ENCODE measurements at regions not wholly inside any gene's neighbourhood (a gene's known extent, or its start where the extent isn't known, plus 50 kb on each side); places are given as distances from the start of the nearest gene placed in this dataset.

GRCh38 chr5:101860563-101860962 is 435.5 kb downstream of the SLCO4C1 start:
- no peak overlapping the region for H2BK120ac ChIP-seq (ENCODE audit: low read depth, low read length, poor library complexity, severe bottlenecking)
- H3K27ac Mint-ChIP-seq = no peak overlapping the region
- no peak overlapping the region for H2BK5ac ChIP-seq (ENCODE audit: insufficient read length, low read length)
- no peak overlapping the region for H3T11ph ChIP-seq (ENCODE audit: low read length)
- no peak overlapping the region for H3K14ac ChIP-seq (ENCODE audit: insufficient read depth, low read length)
- no peak overlapping the region for H4K5ac ChIP-seq (ENCODE audit: insufficient read length, low read depth, low read length)
- no peak overlapping the region for H3K18ac ChIP-seq (ENCODE audit: insufficient read length, low read depth, low read length)
- no peak overlapping the region for H3K23ac ChIP-seq (ENCODE audit: insufficient read length, low read depth, low read length)
- TF ChIP-seq CTCF (conservative IDR thresholded peaks at IDR 0.05) = no peak
- no peak for DNase-seq
- no peaks in the 10 kb centered on the region; the same call in 1 of the 2 replicates for H3K27me3 Mint-ChIP-seq (ENCODE audit: low read depth)
- H3K56ac ChIP-seq (ENCODE audit: insufficient read length, low read depth, low read length) = no peak overlapping the region
- no peaks in the 10 kb centered on the region for H4K20me1 ChIP-seq (ENCODE audit: control insufficient read depth, insufficient read depth, insufficient read length)
- no peaks in the 10 kb centered on the region for H3K79me2 ChIP-seq (ENCODE audit: insufficient read depth, low read length)
- no peak overlapping the region for H4K91ac ChIP-seq (ENCODE audit: insufficient read length, low read depth, low read length)
- H3K23me2 ChIP-seq (ENCODE audit: insufficient read length, low read depth, low read length, poor library complexity, severe bottlenecking) = no peaks in the 10 kb centered on the region
- H2AK5ac ChIP-seq (ENCODE audit: insufficient read length, low read length) = no peak overlapping the region
- no CpG with 5 or more reads among the region's 6 CpGs for WGBS (ENCODE audit: extremely low coverage, insufficient read length, low lambda C conversion rate)
- H3K4ac ChIP-seq (ENCODE audit: low read depth, low read length) = no peak overlapping the region
- H3K4me1 ChIP-seq (ENCODE audit: insufficient read depth, low read length) = no peaks in the 10 kb centered on the region
- H3K9me3 ChIP-seq (ENCODE audit: control insufficient read depth, low read depth, low read length) = no peaks in the 10 kb centered on the region
- no peaks in the 10 kb centered on the region for H3K4me1 Mint-ChIP-seq
- H2AFZ ChIP-seq (ENCODE audit: low read length) = no peak overlapping the region
- no peak overlapping the region for H4K8ac ChIP-seq (replicated peaks; ENCODE audit: insufficient read length, low read depth, low read length)
- H3K9me3 Mint-ChIP-seq = no peaks in the 10 kb centered on the region
- no peaks in the 10 kb centered on the region; a peak in 1 of 7 replicates for H3K36me3 Mint-ChIP-seq (ENCODE audit: insufficient read depth in 1 of 3, low read depth in 3 of 3)
- no peak overlapping the region for H3K9ac ChIP-seq (ENCODE audit: extremely low read depth, insufficient read length, low read length)
- H3K27me3 ChIP-seq (ENCODE audit: insufficient read depth, low read length) = no peaks in the 10 kb centered on the region
- no peak overlapping the region for H2BK12ac ChIP-seq (ENCODE audit: insufficient read length, low read depth, low read length)
- no peak overlapping the region for H3K4me2 ChIP-seq (ENCODE audit: insufficient read depth, insufficient read length, low read length)
- H3K27ac ChIP-seq (ENCODE audit: insufficient read length, low read depth, low read length) = no peak overlapping the region
- no peaks in the 10 kb centered on the region for H3K79me1 ChIP-seq (ENCODE audit: insufficient read depth, low read depth, low read length, poor library complexity, severe bottlenecking)
- no peak overlapping the region for H3K4me3 Mint-ChIP-seq
- H2BK20ac ChIP-seq (ENCODE audit: low read depth, low read length, poor library complexity, severe bottlenecking) = no peak overlapping the region
- no peak overlapping the region for H2BK15ac ChIP-seq (ENCODE audit: low read depth, low read length)

Data from H9 (cell line).